Upper lobe of left lung (tissue), 4 donors: ENCODE measurements at regions not wholly inside any gene's neighbourhood (a gene's known extent, or its start where the extent isn't known, plus 50 kb on each side); places are given as distances from the start of the nearest gene placed in this dataset.

ENCODE experiments used
- EP300 ChIP-seq, 4 donors: sonication (generic); formaldehyde crosslinking; IDR thresholded peaks; one replicate each; pipeline ENCODE4 v1.5.1; 2017; ENCODE audit warnings: antibody characterized with exemption in 4 of 4, control low read depth in 2 of 4
- POLR2A ChIP-seq, 4 donors: fragments of 450-650 bp; IDR thresholded peaks; one replicate each; pipeline ENCODE4 v1.5.1; 2016 to 2017; ENCODE audit warnings: antibody characterized with exemption in 4 of 4, mild to moderate bottlenecking in 2 of 4
- POLR2AphosphoS5 ChIP-seq, 2 donors: sonication (generic); formaldehyde crosslinking; IDR thresholded peaks; one replicate each; pipeline ENCODE4 v1.5.1; 2017; ENCODE audit warnings: antibody characterized with exemption in 2 of 2
- TF ChIP-seq, protein P1 (sequence below), 6 experiments: fragments of 450-650 bp in 4 of 6; fragments of 200-600 bp in 2 of 6; sonication (generic) in 2 of 6; IDR thresholded peaks; one replicate each; pipeline ENCODE4 v1.5.1; 2016 to 2019; ENCODE audit warnings: antibody characterized with exemption in 6 of 6

DNA sequence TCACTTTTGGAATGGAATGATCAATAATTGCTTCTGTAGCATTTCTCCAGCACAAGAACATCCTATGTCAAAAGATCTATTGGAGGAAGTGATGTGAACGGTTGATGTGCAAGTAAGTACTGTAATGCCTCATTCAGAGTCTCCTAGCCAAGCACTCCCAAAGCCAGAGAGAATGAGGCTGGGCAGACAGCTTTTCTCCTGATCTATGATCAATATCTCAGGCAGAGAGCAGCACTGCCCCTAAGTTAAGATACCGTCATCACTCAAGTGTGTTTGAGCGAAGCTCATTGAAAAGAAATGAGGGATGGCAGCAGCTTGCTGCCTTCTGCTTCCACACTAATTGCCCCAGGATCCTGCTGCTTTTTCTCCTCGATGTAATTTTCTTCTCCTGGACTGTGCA is 324.1 kb upstream of the GRAMD2B start:
- TF ChIP-seq, protein P1, sequence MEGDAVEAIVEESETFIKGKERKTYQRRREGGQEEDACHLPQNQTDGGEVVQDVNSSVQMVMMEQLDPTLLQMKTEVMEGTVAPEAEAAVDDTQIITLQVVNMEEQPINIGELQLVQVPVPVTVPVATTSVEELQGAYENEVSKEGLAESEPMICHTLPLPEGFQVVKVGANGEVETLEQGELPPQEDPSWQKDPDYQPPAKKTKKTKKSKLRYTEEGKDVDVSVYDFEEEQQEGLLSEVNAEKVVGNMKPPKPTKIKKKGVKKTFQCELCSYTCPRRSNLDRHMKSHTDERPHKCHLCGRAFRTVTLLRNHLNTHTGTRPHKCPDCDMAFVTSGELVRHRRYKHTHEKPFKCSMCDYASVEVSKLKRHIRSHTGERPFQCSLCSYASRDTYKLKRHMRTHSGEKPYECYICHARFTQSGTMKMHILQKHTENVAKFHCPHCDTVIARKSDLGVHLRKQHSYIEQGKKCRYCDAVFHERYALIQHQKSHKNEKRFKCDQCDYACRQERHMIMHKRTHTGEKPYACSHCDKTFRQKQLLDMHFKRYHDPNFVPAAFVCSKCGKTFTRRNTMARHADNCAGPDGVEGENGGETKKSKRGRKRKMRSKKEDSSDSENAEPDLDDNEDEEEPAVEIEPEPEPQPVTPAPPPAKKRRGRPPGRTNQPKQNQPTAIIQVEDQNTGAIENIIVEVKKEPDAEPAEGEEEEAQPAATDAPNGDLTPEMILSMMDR (IDR thresholded peaks at IDR 0.05): no peak
- TF ChIP-seq POLR2A (IDR thresholded peaks at IDR 0.05): no peak
- no peak for TF ChIP-seq EP300 (IDR thresholded peaks at IDR 0.05)
- no peak for TF ChIP-seq POLR2AphosphoS5 (IDR thresholded peaks at IDR 0.05)
